ENCODE measurements at regions not wholly inside any gene's neighbourhood (a gene's known extent, or its start where the extent isn't known, plus 50 kb on each side); places are given as distances from the start of the nearest gene placed in this dataset.
"Not testable (repeated sequence)": the region's sequence is repeated elsewhere in the genome, so short reads cannot be mapped to it uniquely, and the experiment has no call there.

DNA sequence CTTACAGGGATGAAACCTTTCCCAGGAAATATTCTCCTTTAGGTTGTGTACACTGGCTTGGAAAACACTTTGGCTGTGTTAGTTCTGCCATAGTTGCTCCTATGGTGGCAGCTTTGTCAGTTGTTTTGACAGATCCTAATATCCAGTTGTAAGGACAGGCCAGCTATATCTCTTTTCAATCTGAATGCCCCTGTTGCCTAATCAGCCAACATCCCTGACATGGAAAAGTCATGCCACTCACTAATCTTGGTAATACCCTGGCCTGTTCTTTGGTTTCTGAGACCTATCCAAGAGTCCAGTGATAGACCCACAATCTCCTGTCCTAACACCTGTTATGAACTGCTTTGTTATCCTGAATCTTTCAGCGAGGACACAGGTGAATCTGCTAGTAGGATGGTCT, 148.8 kb downstream of the MRPL39 start:
- no peaks in the 10 kb centered on the region for H3K36me3 ChIP-seq (ENCODE audit: control insufficient read depth, insufficient read depth, low read length)
- H3K9me3 ChIP-seq (ENCODE audit: control insufficient read depth, low read depth, low read length) = no peaks in the 10 kb centered on the region
- H3K4me3 ChIP-seq (ENCODE audit: low read length) = no peak overlapping the region
- no peaks in the 10 kb centered on the region for H3K4me1 ChIP-seq (ENCODE audit: control insufficient read depth, insufficient read depth, low read length)
- no peaks in the 10 kb centered on the region for H3K27me3 ChIP-seq (ENCODE audit: control insufficient read depth, insufficient read depth, low read length)
- H3K27ac ChIP-seq (ENCODE audit: low read length) = no peak overlapping the region
- no peak for DNase-seq
- WGBS (ENCODE audit: insufficient coverage, low lambda C conversion rate) = no CpG with 5 or more reads among the region's 1 CpG

DNA sequence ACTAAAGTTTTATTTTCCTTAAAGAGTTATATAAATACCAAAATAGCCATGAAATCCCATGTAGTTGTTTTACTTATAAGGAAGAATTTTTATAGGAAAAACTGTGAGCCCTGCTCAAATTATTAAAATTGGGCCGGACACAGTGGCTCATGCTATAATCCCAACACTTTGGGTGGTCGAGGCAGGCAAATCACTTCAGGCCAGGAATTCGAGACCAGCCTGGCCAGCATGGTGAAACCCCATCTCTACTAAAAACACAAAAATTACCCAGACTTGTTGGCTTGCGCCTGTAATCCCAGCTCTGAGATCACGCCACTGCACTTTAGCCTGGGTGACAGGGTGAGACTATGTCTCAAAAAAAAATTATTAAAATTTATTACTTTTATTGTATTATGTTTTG, 149.3 kb downstream of the MRPL39 start:
- WGBS (ENCODE audit: insufficient coverage, low lambda C conversion rate) = no CpG with 5 or more reads among the region's 5 CpGs
- Histone ChIP-seq H3K27ac (ENCODE audit: low read length) (no peak overlapping the region), H3K9me3 (ENCODE audit: control insufficient read depth, low read depth, low read length) (no peaks in the 10 kb centered on the region), H3K4me3 (ENCODE audit: low read length) (no peak overlapping the region), H3K36me3 (ENCODE audit: control insufficient read depth, insufficient read depth, low read length) (no peaks in the 10 kb centered on the region), H3K27me3 (ENCODE audit: control insufficient read depth, insufficient read depth, low read length) (no peaks in the 10 kb centered on the region), H3K4me1 (ENCODE audit: control insufficient read depth, insufficient read depth, low read length) (no peaks in the 10 kb centered on the region)
- DNase-seq = no peak

DNA sequence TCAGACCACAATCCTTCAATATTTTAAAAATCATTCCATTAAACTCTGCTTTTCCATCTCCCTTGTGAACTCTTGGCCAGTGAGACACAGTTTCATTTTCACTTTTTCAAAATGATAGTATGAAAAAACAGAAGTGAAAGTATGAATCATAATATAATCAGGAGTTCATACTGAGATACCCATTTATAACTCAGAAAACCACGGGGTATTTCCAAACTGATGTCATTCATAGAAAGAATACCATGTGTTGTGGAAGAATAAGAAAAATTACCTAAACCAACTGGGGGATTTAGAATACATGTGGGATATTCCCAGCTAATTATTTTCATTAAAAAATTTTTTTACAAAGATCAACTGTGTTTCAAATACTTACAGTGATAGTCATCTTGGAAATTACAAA, 149.9 kb downstream of the MRPL39 start:
- no peaks in the 10 kb centered on the region for H3K36me3 ChIP-seq (ENCODE audit: control insufficient read depth, insufficient read depth, low read length)
- H3K27ac ChIP-seq (ENCODE audit: low read length) = no peak overlapping the region
- H3K27me3 ChIP-seq (ENCODE audit: control insufficient read depth, insufficient read depth, low read length) = no peaks in the 10 kb centered on the region
- 20% methylated on average over 1 of the region's 1 CpG for WGBS (ENCODE audit: insufficient coverage, low lambda C conversion rate)
- peak; percentile 5 to 15 for DNase-seq
- no peak overlapping the region for H3K4me3 ChIP-seq (ENCODE audit: low read length)
- no peaks in the 10 kb centered on the region for H3K9me3 ChIP-seq (ENCODE audit: control insufficient read depth, low read depth, low read length)
- no peaks in the 10 kb centered on the region for H3K4me1 ChIP-seq (ENCODE audit: control insufficient read depth, insufficient read depth, low read length)

DNA sequence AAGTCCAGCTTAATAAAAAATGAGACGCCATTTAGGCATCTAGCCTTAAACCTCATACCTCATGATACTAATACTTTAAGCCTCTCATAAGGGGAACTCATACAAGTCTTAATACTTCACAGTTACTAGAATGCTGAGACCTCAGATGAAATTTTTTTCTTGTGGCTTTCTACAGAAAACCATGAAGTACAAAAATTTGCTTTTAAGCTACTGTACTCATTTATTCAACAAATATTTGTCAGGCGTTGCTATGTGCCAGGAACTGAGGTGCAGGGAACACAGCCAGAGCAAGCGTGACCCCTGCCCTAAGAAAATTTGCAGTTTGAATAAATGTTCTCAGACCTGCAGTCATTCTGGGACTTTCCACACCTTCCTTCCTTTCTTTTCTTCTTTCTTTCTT, 150.6 kb downstream of the MRPL39 start:
- H3K27me3 ChIP-seq (ENCODE audit: control insufficient read depth, insufficient read depth, low read length) = no peaks in the 10 kb centered on the region
- H3K27ac ChIP-seq (ENCODE audit: low read length) = no peak overlapping the region
- no peaks in the 10 kb centered on the region for H3K36me3 ChIP-seq (ENCODE audit: control insufficient read depth, insufficient read depth, low read length)
- WGBS (ENCODE audit: insufficient coverage, low lambda C conversion rate) = 100% methylated on average over 1 of the region's 3 CpGs
- no peak for DNase-seq
- no peak overlapping the region for H3K4me3 ChIP-seq (ENCODE audit: low read length)
- no peaks in the 10 kb centered on the region for H3K4me1 ChIP-seq (ENCODE audit: control insufficient read depth, insufficient read depth, low read length)
- no peaks in the 10 kb centered on the region for H3K9me3 ChIP-seq (ENCODE audit: control insufficient read depth, low read depth, low read length)

DNA sequence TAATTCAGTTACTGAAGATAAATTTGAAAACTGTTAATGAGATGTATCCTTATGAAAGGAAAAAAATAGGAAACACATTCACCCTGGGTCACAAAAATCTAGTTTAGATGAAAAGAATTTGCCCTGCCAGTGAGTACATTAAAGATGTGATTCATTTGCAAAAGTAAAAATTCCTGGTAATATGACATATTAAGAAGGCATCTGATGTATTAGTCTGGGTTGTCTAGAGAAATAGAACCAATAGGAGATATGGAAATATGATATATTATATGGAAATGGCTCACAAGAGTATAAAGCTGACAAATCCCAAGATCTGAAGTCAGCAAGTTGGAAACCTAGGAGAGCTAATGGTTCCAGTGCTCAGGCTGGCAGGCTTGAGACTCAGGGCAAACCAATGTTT, 153.8 kb downstream of the MRPL39 start:
- no peak overlapping the region for H3K4me3 ChIP-seq (ENCODE audit: low read length)
- DNase-seq = no peak
- H3K36me3 ChIP-seq (ENCODE audit: control insufficient read depth, insufficient read depth, low read length) = no peaks in the 10 kb centered on the region
- no peaks in the 10 kb centered on the region for H3K27me3 ChIP-seq (ENCODE audit: control insufficient read depth, insufficient read depth, low read length)
- no peak overlapping the region for H3K27ac ChIP-seq (ENCODE audit: low read length)
- H3K9me3 ChIP-seq (ENCODE audit: control insufficient read depth, low read depth, low read length) = no peaks in the 10 kb centered on the region
- no peaks in the 10 kb centered on the region for H3K4me1 ChIP-seq (ENCODE audit: control insufficient read depth, insufficient read depth, low read length)

- no CpG with 5 or more reads among the region's 3 CpGs for WGBS (ENCODE audit: insufficient coverage, low lambda C conversion rate)
- H3K4me3 ChIP-seq (ENCODE audit: low read length) = no peak overlapping the region
- no peaks in the 10 kb centered on the region for H3K4me1 ChIP-seq (ENCODE audit: control insufficient read depth, insufficient read depth, low read length)
- no peaks in the 10 kb centered on the region for H3K36me3 ChIP-seq (ENCODE audit: control insufficient read depth, insufficient read depth, low read length)
- no peaks in the 10 kb centered on the region for H3K9me3 ChIP-seq (ENCODE audit: control insufficient read depth, low read depth, low read length)
- no peaks in the 10 kb centered on the region for H3K27me3 ChIP-seq (ENCODE audit: control insufficient read depth, insufficient read depth, low read length)
- no peak overlapping the region for H3K27ac ChIP-seq (ENCODE audit: low read length)
- no peak for DNase-seq
Observed at GRCh38 chr21:25449950-25450349, 157.3 kb downstream of the MRPL39 start.

- WGBS (ENCODE audit: insufficient coverage, low lambda C conversion rate) = 60% methylated on average over 1 of the region's 2 CpGs
- Histone ChIP-seq H3K36me3 (ENCODE audit: control insufficient read depth, insufficient read depth, low read length) (no peaks in the 10 kb centered on the region), H3K4me1 (ENCODE audit: control insufficient read depth, insufficient read depth, low read length) (no peaks in the 10 kb centered on the region), H3K27ac (ENCODE audit: low read length) (no peak overlapping the region), H3K27me3 (ENCODE audit: control insufficient read depth, insufficient read depth, low read length) (no peaks in the 10 kb centered on the region), H3K9me3 (ENCODE audit: control insufficient read depth, low read depth, low read length) (no peaks in the 10 kb centered on the region), H3K4me3 (ENCODE audit: low read length) (no peak overlapping the region)
- no peak for DNase-seq
Observed at GRCh38 chr21:25441835-25442234, 165.4 kb downstream of the MRPL39 start.

DNA sequence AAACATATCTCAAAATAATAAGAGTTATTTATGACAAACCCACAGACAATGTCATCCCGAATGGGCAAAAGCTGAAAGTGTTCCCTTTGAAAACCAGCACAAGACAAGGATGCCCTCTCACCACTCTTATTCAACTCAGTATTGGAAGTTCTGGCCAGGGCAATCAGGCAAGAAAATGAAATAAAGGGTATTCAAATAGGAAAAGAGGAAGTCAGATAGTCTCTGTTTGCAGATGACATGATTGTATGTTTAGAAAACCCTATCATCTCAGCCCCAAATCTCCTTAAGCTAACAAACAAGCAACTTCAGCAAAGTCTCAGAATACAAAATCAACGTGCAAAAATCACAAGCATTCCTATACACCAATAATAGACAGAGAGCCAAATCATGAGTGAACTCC, 169.8 kb downstream of the MRPL39 start:
- H3K27me3 ChIP-seq (ENCODE audit: control insufficient read depth, insufficient read depth, low read length); H3K9me3 ChIP-seq (ENCODE audit: control insufficient read depth, low read depth, low read length); H3K36me3 ChIP-seq (ENCODE audit: control insufficient read depth, insufficient read depth, low read length); H3K27ac ChIP-seq (ENCODE audit: low read length); H3K4me3 ChIP-seq (ENCODE audit: low read length); H3K4me1 ChIP-seq (ENCODE audit: control insufficient read depth, insufficient read depth, low read length); DNase-seq: not testable (repeated sequence)
- 83% methylated on average over 1 of the region's 2 CpGs for WGBS (ENCODE audit: insufficient coverage, low lambda C conversion rate)

DNA sequence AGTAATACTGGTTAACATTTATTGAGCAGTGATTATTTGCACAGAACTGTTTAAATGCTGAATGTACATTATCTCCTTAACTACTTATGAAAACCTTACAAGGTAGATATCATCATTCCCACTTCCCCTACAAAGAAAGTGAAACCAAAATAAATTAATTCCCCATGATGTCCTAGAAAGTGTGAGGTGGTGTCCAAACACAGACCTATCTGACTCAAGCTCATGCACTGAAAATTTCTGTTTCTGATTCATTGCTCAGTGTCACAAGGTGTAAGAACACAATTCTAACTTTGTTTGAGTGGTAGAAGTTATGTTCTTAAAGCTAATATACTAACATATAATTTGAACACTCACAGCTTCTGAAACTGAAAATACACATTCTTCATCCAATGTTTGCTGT, 178.7 kb downstream of the MRPL39 start:
- H3K4me3 ChIP-seq (ENCODE audit: low read length) = no peak overlapping the region
- DNase-seq = no peak
- H3K4me1 ChIP-seq (ENCODE audit: control insufficient read depth, insufficient read depth, low read length) = no peaks in the 10 kb centered on the region
- no peak overlapping the region for H3K27ac ChIP-seq (ENCODE audit: low read length)
- no peaks in the 10 kb centered on the region for H3K36me3 ChIP-seq (ENCODE audit: control insufficient read depth, insufficient read depth, low read length)
- H3K9me3 ChIP-seq (ENCODE audit: control insufficient read depth, low read depth, low read length) = no peaks in the 10 kb centered on the region
- H3K27me3 ChIP-seq (ENCODE audit: control insufficient read depth, insufficient read depth, low read length) = no peaks in the 10 kb centered on the region

GRCh38 chr21:25427828-25428227, 179.5 kb downstream of the MRPL39 start:
- no peaks in the 10 kb centered on the region for H3K27me3 ChIP-seq (ENCODE audit: control insufficient read depth, insufficient read depth, low read length)
- no peak overlapping the region for H3K4me3 ChIP-seq (ENCODE audit: low read length)
- 90% methylated on average over 2 of the region's 5 CpGs for WGBS (ENCODE audit: insufficient coverage, low lambda C conversion rate)
- DNase-seq = no peak
- no peak overlapping the region for H3K27ac ChIP-seq (ENCODE audit: low read length)
- H3K36me3 ChIP-seq (ENCODE audit: control insufficient read depth, insufficient read depth, low read length) = no peaks in the 10 kb centered on the region
- no peaks in the 10 kb centered on the region for H3K9me3 ChIP-seq (ENCODE audit: control insufficient read depth, low read depth, low read length)
- H3K4me1 ChIP-seq (ENCODE audit: control insufficient read depth, insufficient read depth, low read length) = no peaks in the 10 kb centered on the region

GRCh38 chr21:25426580-25426979, 180.7 kb downstream of the MRPL39 start:
- no peak overlapping the region for H3K27ac ChIP-seq (ENCODE audit: low read length)
- no peak for DNase-seq
- no peaks in the 10 kb centered on the region for H3K9me3 ChIP-seq (ENCODE audit: control insufficient read depth, low read depth, low read length)
- WGBS (ENCODE audit: insufficient coverage, low lambda C conversion rate) = 100% methylated on average over 2 of the region's 4 CpGs
- no peaks in the 10 kb centered on the region for H3K36me3 ChIP-seq (ENCODE audit: control insufficient read depth, insufficient read depth, low read length)
- no peaks in the 10 kb centered on the region for H3K4me1 ChIP-seq (ENCODE audit: control insufficient read depth, insufficient read depth, low read length)
- H3K4me3 ChIP-seq (ENCODE audit: low read length) = no peak overlapping the region
- no peaks in the 10 kb centered on the region for H3K27me3 ChIP-seq (ENCODE audit: control insufficient read depth, insufficient read depth, low read length)

Measured in large intestine (tissue), 3 donors.